ENCODE measurements at regions not wholly inside any gene's neighbourhood (a gene's known extent, or its start where the extent isn't known, plus 50 kb on each side); places are given as distances from the start of the nearest gene placed in this dataset.

- H3K27me3 Mint-ChIP-seq, result peaks cover 12% of the 10 kb centered on the region
Observed at GRCh38 chr10:69684020-69684980, 54.3 kb downstream of the FAM241B start.

DNA sequence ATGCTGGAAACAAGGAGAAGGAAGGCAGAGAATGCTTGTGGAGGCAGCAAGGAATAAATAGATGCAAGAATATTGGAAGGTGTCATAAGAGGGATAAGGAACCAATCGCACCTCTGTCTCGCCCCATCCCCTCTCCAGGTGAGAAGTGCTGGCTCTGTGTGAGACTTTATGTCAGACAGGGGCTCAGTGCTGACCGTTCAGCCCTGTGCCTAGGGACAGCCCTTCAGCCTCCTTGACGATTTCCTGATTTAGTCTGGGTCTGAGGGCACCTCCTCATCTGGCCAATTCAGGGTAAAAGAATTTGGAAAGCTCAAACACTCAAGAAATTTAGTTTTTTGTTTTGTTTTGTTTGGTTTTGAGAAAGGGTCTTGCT lies 54.9 kb downstream of the FAM241B start:
- H3K27ac Mint-ChIP-seq, result no peak overlapping the region
- H3K4me3 Mint-ChIP-seq, result no peak overlapping the region
- H3K27me3 Mint-ChIP-seq, result peaks cover 10% of the 10 kb centered on the region
- H3K36me3 Mint-ChIP-seq, result no peaks in the 10 kb centered on the region
- peaks cover 0 to 1% (median 0%) of the 10 kb centered on the region in 3 donors for H3K4me1 Mint-ChIP-seq
- H3K9me3 Mint-ChIP-seq, result no peaks in the 10 kb centered on the region

More at GRCh38 chr10:69684020-69684980, 54.3 kb downstream of the FAM241B start:
- no peak overlapping the region for H3K27ac Mint-ChIP-seq
- H3K4me3 Mint-ChIP-seq, result no peak overlapping the region
- no peaks in the 10 kb centered on the region for H3K36me3 Mint-ChIP-seq
- H3K9me3 Mint-ChIP-seq, result no peaks in the 10 kb centered on the region
- peaks cover 0 to 1% (median 0%) of the 10 kb centered on the region in 3 donors for H3K4me1 Mint-ChIP-seq

- H3K9me3 Mint-ChIP-seq, result no peaks in the 10 kb centered on the region
- H3K36me3 Mint-ChIP-seq, result no peaks in the 10 kb centered on the region
- peaks cover 0 to 1% (median 0%) of the 10 kb centered on the region in 3 donors for H3K4me1 Mint-ChIP-seq
- peaks cover 8% of the 10 kb centered on the region for H3K27me3 Mint-ChIP-seq
- H3K4me3 Mint-ChIP-seq, result no peak overlapping the region
- H3K27ac Mint-ChIP-seq, result no peak overlapping the region
Observed at GRCh38 chr10:69685426-69685801, 55.4 kb downstream of the FAM241B start.

GRCh38 chr10:69685802-69686585 lies 55.9 kb downstream of the FAM241B start:
- Mint-ChIP-seq H3K9me3 (no peaks in the 10 kb centered on the region), H3K4me3 (no peak overlapping the region), H3K4me1 (peaks cover 0 to 1% (median 0%) of the 10 kb centered on the region in 3 donors), H3K27ac (no peak overlapping the region), H3K36me3 (no peaks in the 10 kb centered on the region), H3K27me3 (peaks cover 8% of the 10 kb centered on the region)

GRCh38 chr10:69686866-69687265 lies 56.8 kb downstream of the FAM241B start:
- Mint-ChIP-seq H3K36me3 (no peaks in the 10 kb centered on the region), H3K4me1 (peaks cover 0 to 1% (median 0%) of the 10 kb centered on the region in 3 donors), H3K27ac (no peak overlapping the region), H3K27me3 (peaks cover 8% of the 10 kb centered on the region), H3K4me3 (no peak overlapping the region), H3K9me3 (no peaks in the 10 kb centered on the region)

DNA sequence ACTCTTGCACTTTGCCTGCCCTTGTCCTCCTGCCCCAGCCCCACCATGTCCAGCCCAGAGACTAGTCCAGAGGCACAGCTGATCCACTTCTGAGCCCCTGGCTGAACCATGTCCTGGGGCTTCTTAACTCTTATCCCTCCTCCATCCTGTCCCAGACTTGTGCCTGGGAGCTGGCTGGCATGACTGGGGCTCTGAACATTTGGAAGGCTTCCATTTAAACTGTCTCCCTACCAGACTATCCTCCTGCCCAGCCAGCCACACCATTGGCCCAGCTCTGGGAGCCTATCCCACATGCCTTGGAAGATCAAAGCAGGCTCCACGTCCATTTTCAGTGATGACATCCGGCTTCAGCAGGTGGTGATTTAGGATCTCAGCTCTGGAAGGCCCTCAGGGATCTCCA lies 57.4 kb downstream of the FAM241B start:
- Mint-ChIP-seq H3K4me1 (peaks cover 0 to 1% (median 0%) of the 10 kb centered on the region in 3 donors), H3K27me3 (peaks cover 8% of the 10 kb centered on the region), H3K9me3 (no peaks in the 10 kb centered on the region), H3K27ac (no peak overlapping the region), H3K36me3 (no peaks in the 10 kb centered on the region), H3K4me3 (no peak overlapping the region)

GRCh38 chr10:69692267-69692666 lies 62.2 kb downstream of the FAM241B start:
- Mint-ChIP-seq H3K4me1 (no peaks in the 10 kb centered on the region), H3K4me3 (no peak overlapping the region), H3K27me3 (no peaks in the 10 kb centered on the region), H3K36me3 (no peaks in the 10 kb centered on the region), H3K27ac (no peak overlapping the region), H3K9me3 (no peaks in the 10 kb centered on the region)

- Mint-ChIP-seq H3K27ac (no peak overlapping the region), H3K36me3 (no peaks in the 10 kb centered on the region), H3K4me3 (no peak overlapping the region), H3K9me3 (no peaks in the 10 kb centered on the region), H3K4me1 (no peaks in the 10 kb centered on the region), H3K27me3 (no peaks in the 10 kb centered on the region)
Observed at GRCh38 chr10:69692891-69693290, 62.8 kb downstream of the FAM241B start.

GRCh38 chr10:69693886-69694285 lies 63.8 kb downstream of the FAM241B start:
- Mint-ChIP-seq H3K27me3 (no peaks in the 10 kb centered on the region), H3K4me1 (no peaks in the 10 kb centered on the region), H3K9me3 (peaks cover 0 to 2% (median 1%) of the 10 kb centered on the region in 3 donors), H3K4me3 (no peak overlapping the region), H3K36me3 (no peaks in the 10 kb centered on the region), H3K27ac (no peak overlapping the region)

- Mint-ChIP-seq H3K36me3 (no peaks in the 10 kb centered on the region), H3K4me3 (no peak overlapping the region), H3K27me3 (peaks cover 3% of the 10 kb centered on the region), H3K9me3 (peaks cover 0 to 3% (median 2%) of the 10 kb centered on the region in 3 donors), H3K4me1 (no peaks in the 10 kb centered on the region), H3K27ac (no peak overlapping the region)
Observed at GRCh38 chr10:69696073-69696731, 66.2 kb downstream of the FAM241B start.

DNA sequence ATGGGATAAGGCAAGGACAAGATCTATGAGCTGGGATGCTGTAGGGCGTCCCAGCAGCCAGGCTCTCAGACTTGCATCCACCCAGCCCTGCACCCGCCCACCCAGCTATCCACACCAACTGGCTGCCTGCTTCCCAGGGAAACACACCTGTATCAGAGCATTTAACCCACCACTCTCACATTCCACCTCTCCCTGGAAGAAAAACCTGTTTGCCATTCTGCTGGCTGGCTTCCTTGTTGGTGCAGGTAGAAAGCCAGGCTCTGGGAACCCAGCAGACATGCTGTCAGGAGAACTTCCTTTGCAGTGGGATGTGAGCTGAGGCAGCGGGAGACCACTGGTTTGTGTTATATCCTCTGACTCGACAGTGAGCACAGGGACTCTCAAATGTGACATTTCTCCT lies 67.0 kb downstream of the FAM241B start:
- Mint-ChIP-seq H3K4me1 (no peaks in the 10 kb centered on the region), H3K9me3 (peaks cover 0 to 3% (median 2%) of the 10 kb centered on the region in 3 donors), H3K36me3 (no peaks in the 10 kb centered on the region), H3K27ac (no peak overlapping the region), H3K4me3 (no peak overlapping the region), H3K27me3 (peaks cover 3% of the 10 kb centered on the region)

- H3K27ac Mint-ChIP-seq, result no peak overlapping the region
- H3K4me1 Mint-ChIP-seq, result no peaks in the 10 kb centered on the region
Observed at GRCh38 chr10:69703256-69703655, 73.2 kb downstream of the FAM241B start.

DNA sequence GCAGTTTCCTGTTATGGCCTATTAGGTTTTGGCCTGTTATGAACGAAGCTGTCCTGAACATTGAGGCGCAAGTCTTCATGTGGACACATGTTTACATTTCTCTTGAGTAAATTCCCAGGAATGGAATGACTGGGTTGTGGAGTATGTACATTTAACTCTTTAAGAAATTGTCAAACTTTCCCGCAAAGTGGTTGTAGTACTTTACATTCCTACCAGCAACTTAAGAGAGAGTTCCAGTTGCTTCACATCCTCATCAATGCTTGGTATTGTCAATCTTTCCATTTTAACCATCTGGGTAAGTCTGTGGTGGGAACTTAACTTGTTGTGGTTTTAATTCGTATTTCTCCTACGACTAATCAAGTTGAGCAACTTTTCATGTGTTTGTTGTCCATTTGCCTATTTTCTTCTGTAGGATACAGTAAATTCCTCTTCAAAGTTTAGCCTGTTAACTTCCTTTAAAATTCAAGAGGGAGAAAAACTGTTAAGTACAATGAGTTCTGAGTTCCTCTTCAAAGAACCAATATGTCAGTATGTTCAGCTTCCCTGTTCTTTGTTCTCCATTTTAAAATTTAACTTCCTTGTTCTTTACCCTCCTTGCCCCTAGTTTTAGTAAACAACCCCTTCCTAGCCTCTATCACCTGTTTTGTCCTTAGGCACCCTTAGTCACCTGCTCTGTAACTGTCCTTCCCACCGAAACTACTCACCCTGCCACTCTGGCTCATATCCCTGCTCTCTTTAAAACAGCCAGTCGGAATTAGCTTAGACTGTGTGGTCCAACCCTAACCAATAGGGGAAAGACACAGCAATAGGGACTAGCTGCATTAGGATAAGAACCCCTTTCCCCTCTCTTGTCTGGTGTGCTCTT lies 74.0 kb downstream of the FAM241B start:
- no peak overlapping the region for H3K4me3 Mint-ChIP-seq
- no peak overlapping the region for H3K27ac Mint-ChIP-seq
- no peaks in the 10 kb centered on the region for H3K36me3 Mint-ChIP-seq
- H3K4me1 Mint-ChIP-seq, result no peaks in the 10 kb centered on the region
- H3K9me3 Mint-ChIP-seq, result peaks cover 0 to 12% (median 11%) of the 10 kb centered on the region in 3 donors
- peaks cover 15% of the 10 kb centered on the region for H3K27me3 Mint-ChIP-seq

More at GRCh38 chr10:69703256-69703655, 73.2 kb downstream of the FAM241B start:
- Mint-ChIP-seq H3K27me3 (peaks cover 14% of the 10 kb centered on the region), H3K4me3 (no peak overlapping the region), H3K36me3 (no peaks in the 10 kb centered on the region), H3K9me3 (peaks cover 2 to 14% (median 8%) of the 10 kb centered on the region in 3 donors)

- Mint-ChIP-seq H3K9me3 (peaks cover 0 to 11% (median 4%) of the 10 kb centered on the region in 3 donors), H3K36me3 (no peaks in the 10 kb centered on the region), H3K27ac (no peak overlapping the region), H3K4me1 (no peaks in the 10 kb centered on the region), H3K4me3 (no peak overlapping the region), H3K27me3 (peaks cover 26% of the 10 kb centered on the region)
Observed at GRCh38 chr10:69709366-69709941, 79.4 kb downstream of the FAM241B start.
